H9 (cell line): ENCODE measurements at regions not wholly inside any gene's neighbourhood (a gene's known extent, or its start where the extent isn't known, plus 50 kb on each side); places are given as distances from the start of the nearest gene placed in this dataset.

Experiments used
- DNase-seq: peaks from one replicate; pipeline ENCODE4 v3.0.0-alpha.2; 2017
- H2AFZ ChIP-seq: one replicate; pipeline ENCODE4 v1.6.1; 2013; ENCODE audit warnings: mild to moderate bottlenecking, low read length, control low read depth, moderate library complexity
- H2AK5ac ChIP-seq: 2 replicates; pipeline ENCODE4 v1.6.1; 2013; ENCODE audit warnings: low read length, control low read depth, mixed read lengths; ENCODE audit not compliant: insufficient read length
- H2BK120ac ChIP-seq: one replicate; pipeline ENCODE4 v1.6.1; 2013; ENCODE audit warnings: low read depth, mild to moderate bottlenecking, low read length, control low read depth, inconsistent platforms; ENCODE audit not compliant: poor library complexity, severe bottlenecking
- H2BK12ac ChIP-seq: 2 replicates; pipeline ENCODE4 v1.6.1; 2013; ENCODE audit warnings: low read length, control low read depth, mixed read lengths, low read depth; ENCODE audit not compliant: insufficient read length
- H2BK15ac ChIP-seq: 2 replicates; pipeline ENCODE4 v1.6.1; 2013; ENCODE audit warnings: low read depth, low read length, control low read depth
- H2BK20ac ChIP-seq: one replicate; pipeline ENCODE4 v1.6.1; 2013; ENCODE audit warnings: low read depth, mild to moderate bottlenecking, low read length, control low read depth, inconsistent platforms; ENCODE audit not compliant: poor library complexity, severe bottlenecking
- H2BK5ac ChIP-seq: 2 replicates; pipeline ENCODE4 v1.6.1; 2013; ENCODE audit warnings: low read length, control low read depth, mixed read lengths; ENCODE audit not compliant: insufficient read length
- H3K14ac ChIP-seq: 2 replicates; pipeline ENCODE4 v1.6.1; 2013; ENCODE audit warnings: low read length, control low read depth; ENCODE audit not compliant: insufficient read depth
- H3K18ac ChIP-seq: 2 replicates; pipeline ENCODE4 v1.6.1; 2013; ENCODE audit warnings: low read depth, mild to moderate bottlenecking, mixed read lengths, low read length, control low read depth; ENCODE audit not compliant: insufficient read length
- H3K23ac ChIP-seq: 2 replicates; pipeline ENCODE4 v1.6.1; 2013; ENCODE audit warnings: low read length, control low read depth, mixed read lengths, low read depth; ENCODE audit not compliant: insufficient read length
- H3K23me2 ChIP-seq: 2 replicates; pipeline ENCODE4 v1.6.1; 2013; ENCODE audit warnings: low read depth, mild to moderate bottlenecking, mixed read lengths, low read length, control low read depth; ENCODE audit not compliant: insufficient read length, poor library complexity, severe bottlenecking
- H3K27ac ChIP-seq: 2 replicates; pipeline ENCODE4 v1.5.1; 2013; ENCODE audit warnings: low read length, control low read depth, mixed read lengths, low read depth; ENCODE audit not compliant: insufficient read length
- H3K27me3 ChIP-seq: 2 replicates; pipeline ENCODE4 v1.6.1; 2013; ENCODE audit warnings: low read length, control low read depth, inconsistent platforms; ENCODE audit not compliant: insufficient read depth
- H3K4ac ChIP-seq: 2 replicates; pipeline ENCODE4 v1.6.1; 2013; ENCODE audit warnings: low read depth, mild to moderate bottlenecking, control low read depth, inconsistent platforms, low read length, moderate library complexity
- H3K4me1 ChIP-seq: 2 replicates; pipeline ENCODE4 v1.6.1; 2013; ENCODE audit warnings: low read length, control low read depth, inconsistent platforms; ENCODE audit not compliant: insufficient read depth
- H3K4me2 ChIP-seq: 2 replicates; pipeline ENCODE4 v1.6.1; 2013; ENCODE audit warnings: low read length, control low read depth, mixed read lengths; ENCODE audit not compliant: insufficient read length, insufficient read depth
- H3K56ac ChIP-seq: 2 replicates; pipeline ENCODE4 v1.6.1; 2013; ENCODE audit warnings: low read depth, mild to moderate bottlenecking, mixed read lengths, low read length, control low read depth; ENCODE audit not compliant: insufficient read length
- H3K79me1 ChIP-seq: 2 replicates; pipeline ENCODE4 v1.6.1; 2013; ENCODE audit warnings: low read depth, mild to moderate bottlenecking, moderate library complexity, low read length, control low read depth, inconsistent platforms; ENCODE audit not compliant: insufficient read depth, poor library complexity, severe bottlenecking
- H3K79me2 ChIP-seq: 2 replicates; pipeline ENCODE4 v1.6.1; 2013; ENCODE audit warnings: low read length, control low read depth, inconsistent platforms; ENCODE audit not compliant: insufficient read depth
- H3K9ac ChIP-seq: 2 replicates; pipeline ENCODE4 v1.6.1; 2013; ENCODE audit warnings: low read length, control low read depth, mixed read lengths; ENCODE audit not compliant: insufficient read length; ENCODE audit errors: extremely low read depth
- H3K9me3 ChIP-seq: one replicate; pipeline ENCODE4 v1.6.1; 2013; ENCODE audit warnings: low read depth, low read length, inconsistent platforms; ENCODE audit not compliant: control insufficient read depth
- H3T11ph ChIP-seq: one replicate; pipeline ENCODE4 v1.6.1; 2013; ENCODE audit warnings: mild to moderate bottlenecking, low read length, control low read depth, inconsistent platforms
- H4K20me1 ChIP-seq: one replicate; pipeline ENCODE4 v1.6.1; 2013; ENCODE audit not compliant: control insufficient read depth, insufficient read length, insufficient read depth
- H4K5ac ChIP-seq: 2 replicates; pipeline ENCODE4 v1.6.1; 2013; ENCODE audit warnings: low read depth, mild to moderate bottlenecking, mixed read lengths, low read length, control low read depth; ENCODE audit not compliant: insufficient read length
- H4K8ac ChIP-seq: replicated peaks from 2 replicates; pipeline ENCODE4 v1.6.1; 2013; ENCODE audit warnings: low read length, control low read depth, mixed read lengths, low read depth; ENCODE audit not compliant: insufficient read length
- H4K91ac ChIP-seq: 2 replicates; pipeline ENCODE4 v1.6.1; 2013; ENCODE audit warnings: low read depth, mild to moderate bottlenecking, moderate library complexity, mixed read lengths, low read length, control low read depth; ENCODE audit not compliant: insufficient read length
- H3K27ac Mint-ChIP-seq, 3 experiments: 2 replicates in 2 of 3; 3 replicates in 1 of 3; pipeline ENCODE4 v1.8.0; 2020 to 2021; ENCODE audit warnings: mixed read lengths in 3 of 3, mild to moderate bottlenecking in 1 of 3, moderate library complexity in 1 of 3
- H3K27me3 Mint-ChIP-seq: 2 replicates; pipeline ENCODE4 v1.8.0; 2021; ENCODE audit warnings: low read depth, mild to moderate bottlenecking, moderate library complexity, mixed read lengths
- H3K36me3 Mint-ChIP-seq, 3 experiments: 2 replicates in 2 of 3; 3 replicates in 1 of 3; pipeline ENCODE4 v1.8.0; 2020 to 2021; ENCODE audit warnings: low read depth in 3 of 3, mixed read lengths in 3 of 3; ENCODE audit not compliant: insufficient read depth in 1 of 3
- H3K4me1 Mint-ChIP-seq, 2 experiments: 2 replicates each; pipeline ENCODE4 v1.8.0; 2020; ENCODE audit warnings: mixed read lengths in 2 of 2
- H3K4me3 Mint-ChIP-seq, 2 experiments: 2 replicates in 1 of 2; 3 replicates in 1 of 2; pipeline ENCODE4 v1.8.0; 2020 to 2021; ENCODE audit warnings: mild to moderate bottlenecking in 2 of 2, mixed read lengths in 2 of 2, moderate library complexity in 1 of 2
- H3K9me3 Mint-ChIP-seq, 2 experiments: 2 replicates in 1 of 2; 3 replicates in 1 of 2; pipeline ENCODE4 v1.8.0; 2020; ENCODE audit warnings: mild to moderate bottlenecking in 2 of 2, mixed read lengths in 2 of 2, moderate library complexity in 1 of 2
- TF ChIP-seq, protein P1 (sequence below): fragments of 200-600 bp; sonication (generic); conservative IDR thresholded peaks from 3 replicates; pipeline ENCODE4 v1.8.0; 2021; ENCODE audit warnings: antibody characterized with exemption, mild to moderate bottlenecking

DNA sequence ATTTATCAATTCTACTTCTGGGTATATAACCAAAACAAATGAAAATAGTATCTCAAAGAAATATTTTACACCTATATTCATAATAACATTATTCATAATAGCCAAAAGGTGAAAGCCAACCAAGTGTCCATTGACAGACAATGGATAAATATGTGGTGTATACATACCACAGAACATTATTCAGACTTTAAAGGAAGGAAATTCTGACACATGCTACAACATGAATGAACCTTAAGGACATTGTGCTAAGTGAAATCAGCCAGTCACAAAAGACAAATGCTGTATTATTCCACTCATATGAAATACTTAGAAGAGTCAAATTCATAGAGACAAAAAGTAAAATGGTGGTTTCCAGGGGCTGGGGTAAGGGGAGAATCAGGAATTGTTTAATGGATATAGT lies 370.5 kb upstream of the CHAC2 start:
- Histone ChIP-seq H2BK5ac (no peak overlapping the region), H3K27me3 (no peaks in the 10 kb centered on the region), H4K20me1 (no peaks in the 10 kb centered on the region), H3K79me1 (no peaks in the 10 kb centered on the region), H2BK15ac (no peak overlapping the region), H3K27ac (no peak overlapping the region), H3K9ac (no peak overlapping the region), H3T11ph (no peak overlapping the region), H2BK20ac (no peak overlapping the region), H3K23ac (no peak overlapping the region), H2AK5ac (no peak overlapping the region), H3K56ac (no peak overlapping the region), H3K4me2 (no peak overlapping the region), H4K91ac (no peak overlapping the region), H3K23me2 (no peaks in the 10 kb centered on the region), H4K8ac (no peak overlapping the region), H3K9me3 (no peaks in the 10 kb centered on the region), H4K5ac (no peak overlapping the region), H3K79me2 (no peaks in the 10 kb centered on the region), H2BK12ac (no peak overlapping the region), H3K4me1 (no peaks in the 10 kb centered on the region), H3K18ac (no peak overlapping the region), H2BK120ac (no peak overlapping the region), H2AFZ (no peak overlapping the region), H3K14ac (no peak overlapping the region), H3K4ac (no peak overlapping the region)
- Mint-ChIP-seq H3K36me3 (no peaks in the 10 kb centered on the region; a peak in 1 of 7 replicates), H3K27me3 (no peaks in the 10 kb centered on the region), H3K9me3 (no peaks in the 10 kb centered on the region; a peak in 1 of 5 replicates), H3K27ac (peak overlapping the region in 1 of 3 experiments; percentile 24; a peak in 1 of 7 replicates), H3K4me1 (no peaks in the 10 kb centered on the region), H3K4me3 (no peak overlapping the region)
- TF ChIP-seq, protein P1, sequence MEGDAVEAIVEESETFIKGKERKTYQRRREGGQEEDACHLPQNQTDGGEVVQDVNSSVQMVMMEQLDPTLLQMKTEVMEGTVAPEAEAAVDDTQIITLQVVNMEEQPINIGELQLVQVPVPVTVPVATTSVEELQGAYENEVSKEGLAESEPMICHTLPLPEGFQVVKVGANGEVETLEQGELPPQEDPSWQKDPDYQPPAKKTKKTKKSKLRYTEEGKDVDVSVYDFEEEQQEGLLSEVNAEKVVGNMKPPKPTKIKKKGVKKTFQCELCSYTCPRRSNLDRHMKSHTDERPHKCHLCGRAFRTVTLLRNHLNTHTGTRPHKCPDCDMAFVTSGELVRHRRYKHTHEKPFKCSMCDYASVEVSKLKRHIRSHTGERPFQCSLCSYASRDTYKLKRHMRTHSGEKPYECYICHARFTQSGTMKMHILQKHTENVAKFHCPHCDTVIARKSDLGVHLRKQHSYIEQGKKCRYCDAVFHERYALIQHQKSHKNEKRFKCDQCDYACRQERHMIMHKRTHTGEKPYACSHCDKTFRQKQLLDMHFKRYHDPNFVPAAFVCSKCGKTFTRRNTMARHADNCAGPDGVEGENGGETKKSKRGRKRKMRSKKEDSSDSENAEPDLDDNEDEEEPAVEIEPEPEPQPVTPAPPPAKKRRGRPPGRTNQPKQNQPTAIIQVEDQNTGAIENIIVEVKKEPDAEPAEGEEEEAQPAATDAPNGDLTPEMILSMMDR = no peak
- DNase-seq = no peak
